ENCODE measurements at regions not wholly inside any gene's neighbourhood (a gene's known extent, or its start where the extent isn't known, plus 50 kb on each side); places are given as distances from the start of the nearest gene placed in this dataset.
A peak's percentile ranks its signal among the peaks of the same experiment; 100 is the strongest.

DNA sequence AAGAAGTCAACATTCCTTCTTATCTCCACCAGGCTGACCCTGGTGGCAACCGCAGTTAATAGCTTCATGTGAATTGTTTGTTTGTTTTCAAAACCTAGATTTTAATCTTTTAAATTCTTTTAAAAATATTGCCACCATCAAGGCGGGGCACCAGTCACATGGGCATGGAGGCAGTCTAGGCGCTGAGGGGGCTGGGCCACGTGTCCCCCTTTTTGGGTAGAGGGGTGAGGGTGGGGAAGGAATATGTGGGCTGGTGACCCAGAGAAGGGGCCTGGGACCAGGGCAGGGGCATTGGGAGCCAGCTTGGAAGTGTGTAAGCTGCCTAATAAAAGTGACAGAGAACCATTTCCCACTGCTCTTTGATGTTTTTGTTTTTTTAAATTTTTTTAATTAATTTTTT lies 147.3 kb downstream of the GADD45G start:
- ATAC-seq (no peak), DNase-seq (ENCODE audit: low spot score) (no peak)
- intact Hi-C loops (cut with DNase I) = no loop called here

DNA sequence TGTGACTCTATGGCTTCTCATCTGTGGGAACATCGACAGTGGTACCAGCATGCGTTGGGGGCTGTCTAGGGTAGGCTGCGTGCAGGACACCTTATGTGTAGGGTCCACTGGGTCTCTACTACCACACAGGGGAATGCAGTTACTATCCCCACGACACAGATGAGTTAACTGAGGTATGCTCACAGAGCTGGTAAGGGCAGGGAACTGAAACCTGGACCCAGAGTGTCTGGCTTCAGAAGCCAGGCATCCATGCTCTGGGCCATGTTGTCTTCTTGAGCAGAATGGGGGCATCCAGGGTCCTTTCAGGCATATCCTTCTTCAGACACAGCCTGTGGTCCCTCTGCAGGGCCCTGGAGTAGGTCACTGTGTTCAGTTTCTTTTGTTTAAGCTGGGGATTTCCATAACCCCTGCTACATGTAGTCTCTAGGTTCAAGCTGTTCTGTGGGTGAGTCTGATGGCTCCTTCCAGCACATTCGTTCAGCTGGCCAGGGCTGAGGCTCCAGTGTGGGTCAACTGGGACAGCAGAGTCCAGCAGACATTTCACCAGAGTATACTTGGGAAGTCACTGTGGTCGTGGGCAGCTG lies 148.8 kb downstream of the GADD45G start:
- intact Hi-C loops (cut with DNase I) = no loop called here
- ATAC-seq = no peak
- DNase-seq (ENCODE audit: low spot score) = no peak

DNA sequence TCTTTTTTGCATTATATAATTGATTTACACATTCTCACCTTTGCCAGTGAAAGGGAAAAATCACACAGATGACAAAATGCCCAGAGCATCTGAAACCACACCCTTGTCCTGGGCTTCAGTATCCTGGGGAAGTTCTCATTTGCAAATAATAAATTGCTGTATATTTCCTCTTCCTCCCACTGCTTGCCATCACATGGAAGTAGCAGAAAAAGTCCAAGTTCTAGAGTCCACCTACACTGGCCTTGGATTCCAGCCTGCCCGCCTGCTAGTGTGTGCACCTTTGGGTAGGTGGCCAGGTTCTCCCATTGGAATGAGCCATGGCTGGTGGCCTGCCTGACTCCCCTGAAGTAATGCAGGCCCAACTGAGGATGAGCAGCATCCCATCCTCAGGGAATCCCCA lies 149.4 kb downstream of the GADD45G start:
- ATAC-seq = no peak
- DNase-seq (ENCODE audit: low spot score) = no peak
- intact Hi-C loops (cut with DNase I) = no loop called here

GRCh38 chr9:89755821-89756220 lies 151.0 kb downstream of the GADD45G start:
- DNase-seq (ENCODE audit: low spot score) (no peak), ATAC-seq (peak; percentile 26)
- intact Hi-C loops (cut with DNase I) = no loop called here

GRCh38 chr9:89756891-89757537 lies 152.2 kb downstream of the GADD45G start:
- DNase-seq (ENCODE audit: low spot score) = no peak

GRCh38 chr9:89757776-89758528 lies 153.1 kb downstream of the GADD45G start:
- peak; percentile 75 for ATAC-seq

More at GRCh38 chr9:89756891-89757537, 152.2 kb downstream of the GADD45G start:
- ATAC-seq = peak; percentile 38
- intact Hi-C loops (cut with DNase I) = no loop called here

GRCh38 chr9:89759572-89759971 lies 154.8 kb downstream of the GADD45G start:
- intact Hi-C loops (cut with DNase I) = no loop called here
- ATAC-seq = no peak
- DNase-seq (ENCODE audit: low spot score) = no peak

More at GRCh38 chr9:89757776-89758528, 153.1 kb downstream of the GADD45G start:
- no peak for DNase-seq (ENCODE audit: low spot score)
- intact Hi-C loops (cut with DNase I) = no loop called here

GRCh38 chr9:89760123-89760522 lies 155.3 kb downstream of the GADD45G start:
- intact Hi-C loops (cut with DNase I) = no loop called here
- ATAC-seq (no peak), DNase-seq (ENCODE audit: low spot score) (no peak)

DNA sequence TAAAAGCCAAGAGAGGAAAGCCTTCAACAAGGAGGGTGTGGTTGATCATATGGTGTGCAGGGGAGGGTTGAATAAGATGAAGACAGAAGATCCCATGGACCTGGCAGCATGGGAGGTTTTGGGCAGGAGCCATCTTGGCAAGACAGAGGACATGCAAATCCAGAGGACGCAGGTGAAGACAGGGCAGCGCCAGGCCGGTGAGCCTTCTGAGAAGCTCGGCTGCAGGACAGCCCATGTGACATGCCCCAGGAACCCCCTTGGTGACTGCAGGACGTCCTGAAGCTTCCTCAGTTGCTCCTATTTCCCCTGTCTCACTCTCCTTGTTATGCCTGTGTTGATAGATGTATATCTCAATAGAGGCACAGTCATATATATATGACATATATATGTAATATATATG lies 159.4 kb downstream of the GADD45G start:
- DNase-seq (ENCODE audit: low spot score) = no peak
- intact Hi-C loops (cut with DNase I) = no loop called here

GRCh38 chr9:89765211-89765946 lies 160.6 kb downstream of the GADD45G start:
- DNase-seq (ENCODE audit: low spot score) (no peak), ATAC-seq (no peak)
- intact Hi-C loops (cut with DNase I) = no loop called here

More for the DNA sequence above, 159.4 kb downstream of the GADD45G start:
- no peak for ATAC-seq

DNA sequence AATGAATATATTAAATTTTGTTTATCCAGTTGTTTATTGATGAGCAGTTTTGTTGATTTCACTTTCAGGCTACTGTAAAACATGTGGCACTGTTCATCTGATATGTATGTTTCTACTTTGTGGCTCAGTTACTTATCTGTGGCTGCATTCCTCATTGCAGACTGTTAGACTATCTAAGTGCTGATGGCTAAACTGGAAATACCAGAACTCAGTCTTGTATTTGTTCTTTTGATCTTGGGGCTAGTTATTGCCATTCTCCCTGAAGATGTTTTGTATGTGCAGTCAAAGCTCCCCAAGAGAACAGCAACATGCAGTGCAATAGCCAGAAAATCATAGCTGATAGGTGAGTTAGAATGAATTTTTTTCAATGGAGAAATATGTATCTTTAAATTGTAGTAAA lies 162.2 kb downstream of the GADD45G start:
- no peak for DNase-seq (ENCODE audit: low spot score)
- ATAC-seq = no peak
- intact Hi-C loops (cut with DNase I) = no loop called here

GRCh38 chr9:89768051-89768450 lies 163.2 kb downstream of the GADD45G start:
- intact Hi-C loops (cut with DNase I) = no loop called here
- ATAC-seq (peak; percentile 64), DNase-seq (ENCODE audit: low spot score) (no peak)

GRCh38 chr9:89768650-89769071 lies 163.8 kb downstream of the GADD45G start:
- intact Hi-C loops (cut with DNase I) = no loop called here
- ATAC-seq = peak; percentile 64
- DNase-seq (ENCODE audit: low spot score) = no peak

DNA sequence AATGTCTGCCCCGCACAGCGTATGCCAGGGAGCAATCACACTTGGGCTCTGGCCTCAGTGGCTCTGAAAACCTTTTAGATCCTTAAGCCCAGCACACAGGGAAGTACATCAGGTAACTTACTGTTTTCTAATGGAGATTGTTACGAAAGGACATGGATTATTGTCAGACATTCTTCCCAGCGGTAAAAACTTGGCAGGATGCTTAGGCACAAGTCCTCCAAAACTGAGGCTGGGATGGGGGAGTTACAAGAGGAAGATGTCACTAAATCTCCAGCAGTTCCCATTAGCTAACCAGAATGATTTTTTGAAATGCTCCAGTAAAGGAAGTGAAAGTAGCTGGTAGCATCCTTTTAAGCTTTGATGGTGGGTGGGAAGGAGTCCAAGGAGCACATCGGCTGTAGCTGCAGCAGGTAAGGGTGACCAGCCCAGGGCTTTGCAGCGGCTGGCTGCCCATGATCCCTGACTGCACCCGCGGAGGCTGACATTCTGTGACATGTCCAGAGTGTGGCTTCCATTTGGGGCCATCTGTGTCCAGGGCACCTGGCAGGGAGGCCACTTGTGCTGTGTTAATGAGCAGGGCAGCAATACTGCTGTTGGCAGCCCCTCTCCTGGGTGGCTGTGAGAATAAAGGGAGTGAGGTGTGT lies 165.8 kb downstream of the GADD45G start:
- ATAC-seq = peak; percentile 32
- intact Hi-C loops (cut with DNase I) = no loop called here
- DNase-seq (ENCODE audit: low spot score) = no peak

DNA sequence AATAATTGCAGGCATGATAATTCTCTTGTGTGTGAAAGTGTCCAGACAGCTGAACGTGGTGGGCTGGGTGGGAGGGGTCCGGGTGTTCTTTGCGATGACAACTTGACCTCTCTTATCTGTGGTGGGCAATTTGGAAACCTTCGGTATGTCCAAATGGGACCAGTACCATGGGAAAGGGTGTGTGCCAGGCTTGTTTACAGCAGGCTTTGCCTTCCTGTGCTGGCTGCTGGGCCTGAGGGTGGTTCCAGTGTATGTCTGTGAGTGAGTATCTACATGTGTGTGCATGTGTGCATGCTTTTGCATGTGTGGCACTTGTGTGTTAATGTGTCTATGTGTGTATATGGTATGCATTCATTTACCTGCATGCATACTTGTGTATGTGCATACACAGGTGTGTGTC lies 166.4 kb downstream of the GADD45G start:
- ATAC-seq (no peak), DNase-seq (ENCODE audit: low spot score) (no peak)
- intact Hi-C loops (cut with DNase I) = no loop called here

GRCh38 chr9:89773170-89773569 lies 168.4 kb downstream of the GADD45G start:
- no peak for ATAC-seq
- no peak for DNase-seq (ENCODE audit: low spot score)
- intact Hi-C loops (cut with DNase I) = no loop called here

DNA sequence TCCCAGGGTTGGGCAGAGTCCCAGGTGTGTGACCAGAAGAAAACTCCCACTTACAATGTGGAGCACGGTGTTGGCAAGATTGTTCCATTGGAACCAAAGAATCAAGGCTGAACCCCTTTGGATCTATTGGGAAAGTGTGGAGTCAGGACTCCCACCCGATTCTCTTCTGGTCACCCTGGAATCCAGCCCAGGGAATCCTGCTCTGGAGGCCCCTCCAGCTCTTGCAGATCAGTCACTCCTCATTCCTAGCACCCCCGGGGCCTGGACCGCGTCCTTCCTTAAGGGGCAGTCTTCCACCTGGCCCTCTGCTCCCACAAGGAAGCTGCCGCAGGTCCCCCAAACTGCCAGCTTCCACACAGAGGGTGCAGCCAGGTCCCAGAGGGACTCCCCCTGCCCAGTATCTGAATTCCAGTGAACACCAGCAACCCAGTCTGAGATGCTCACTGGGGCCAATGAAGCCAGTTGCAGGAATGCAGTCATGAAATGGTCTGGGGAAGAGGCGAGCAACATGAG lies 170.1 kb downstream of the GADD45G start:
- intact Hi-C loops (cut with DNase I) = no loop called here

GRCh38 chr9:89775641-89776040 lies 170.8 kb downstream of the GADD45G start:
- ATAC-seq (no peak), DNase-seq (ENCODE audit: low spot score) (no peak)
- intact Hi-C loops (cut with DNase I) = no loop called here

More for the DNA sequence above, 170.1 kb downstream of the GADD45G start:
- DNase-seq (ENCODE audit: low spot score) (no peak), ATAC-seq (no peak)
